ENCODE measurements at regions not wholly inside any gene's neighbourhood (a gene's known extent, or its start where the extent isn't known, plus 50 kb on each side); places are given as distances from the start of the nearest gene placed in this dataset.
A peak's percentile ranks its signal among the peaks of the same experiment; 100 is the strongest.

DNA sequence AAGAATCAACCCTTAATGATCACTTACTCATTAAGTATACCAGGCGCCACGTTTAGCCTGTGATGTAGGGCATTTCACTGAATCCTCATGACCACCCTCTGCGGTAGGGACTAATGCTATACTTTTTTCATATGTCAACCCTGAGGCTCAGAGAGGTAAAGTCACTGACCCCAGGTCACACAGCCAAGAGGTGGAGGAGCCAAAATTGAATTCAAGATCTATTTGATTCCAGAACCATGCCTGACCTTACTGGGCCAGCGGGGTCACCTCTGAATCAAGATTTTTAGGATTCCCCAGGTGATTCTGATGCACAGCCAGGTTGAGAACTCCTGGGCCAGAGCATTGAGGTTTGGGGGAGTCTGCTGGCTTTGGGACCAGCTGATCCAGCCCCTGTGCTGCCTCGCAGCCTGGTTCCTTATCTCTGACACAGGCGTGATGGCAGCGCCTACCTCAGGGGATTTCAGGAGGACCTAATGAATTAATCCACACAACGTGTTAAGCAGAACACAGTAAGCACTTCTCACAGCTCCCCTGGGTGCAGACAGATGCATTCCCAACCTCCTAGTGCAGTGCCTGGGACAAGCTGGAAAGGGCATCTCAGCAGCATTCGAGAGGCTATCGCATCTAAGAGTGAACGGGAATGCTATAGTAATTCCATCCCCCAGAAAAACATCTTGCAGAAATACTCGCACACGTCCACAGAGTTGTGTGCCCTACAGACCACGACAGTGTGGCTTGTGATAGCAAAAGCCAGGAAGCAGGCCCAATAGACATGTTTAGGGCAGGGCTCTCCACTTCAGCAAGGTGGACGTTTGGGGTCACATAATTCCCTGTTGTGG, 101.4 kb upstream of the PTPN1 start:
- no peaks in the 10 kb centered on the region for H3K9me3 ChIP-seq (ENCODE audit: control insufficient read depth, low read length)
- H3K9ac ChIP-seq: no peak overlapping the region
- H3K4me1 ChIP-seq: peaks cover 6% of the 10 kb centered on the region
- no peaks in the 10 kb centered on the region for H3K79me2 ChIP-seq
- TF ChIP-seq, protein P1, sequence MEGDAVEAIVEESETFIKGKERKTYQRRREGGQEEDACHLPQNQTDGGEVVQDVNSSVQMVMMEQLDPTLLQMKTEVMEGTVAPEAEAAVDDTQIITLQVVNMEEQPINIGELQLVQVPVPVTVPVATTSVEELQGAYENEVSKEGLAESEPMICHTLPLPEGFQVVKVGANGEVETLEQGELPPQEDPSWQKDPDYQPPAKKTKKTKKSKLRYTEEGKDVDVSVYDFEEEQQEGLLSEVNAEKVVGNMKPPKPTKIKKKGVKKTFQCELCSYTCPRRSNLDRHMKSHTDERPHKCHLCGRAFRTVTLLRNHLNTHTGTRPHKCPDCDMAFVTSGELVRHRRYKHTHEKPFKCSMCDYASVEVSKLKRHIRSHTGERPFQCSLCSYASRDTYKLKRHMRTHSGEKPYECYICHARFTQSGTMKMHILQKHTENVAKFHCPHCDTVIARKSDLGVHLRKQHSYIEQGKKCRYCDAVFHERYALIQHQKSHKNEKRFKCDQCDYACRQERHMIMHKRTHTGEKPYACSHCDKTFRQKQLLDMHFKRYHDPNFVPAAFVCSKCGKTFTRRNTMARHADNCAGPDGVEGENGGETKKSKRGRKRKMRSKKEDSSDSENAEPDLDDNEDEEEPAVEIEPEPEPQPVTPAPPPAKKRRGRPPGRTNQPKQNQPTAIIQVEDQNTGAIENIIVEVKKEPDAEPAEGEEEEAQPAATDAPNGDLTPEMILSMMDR (IDR thresholded peaks at IDR 0.05): no peak
- no peak overlapping the region for H3K4me3 ChIP-seq (ENCODE audit: low read depth, low read length)
- H3K36me3 ChIP-seq (ENCODE audit: control insufficient read depth, insufficient read depth, low read length): no peaks in the 10 kb centered on the region
- H3K27ac ChIP-seq: no peak overlapping the region
- no peak overlapping the region for H2AFZ ChIP-seq
- no peaks in the 10 kb centered on the region for H3K27me3 ChIP-seq (ENCODE audit: control insufficient read depth, insufficient read depth, low read length)
- no peak overlapping the region for H3K4me2 ChIP-seq (ENCODE audit: low read length)

DNA sequence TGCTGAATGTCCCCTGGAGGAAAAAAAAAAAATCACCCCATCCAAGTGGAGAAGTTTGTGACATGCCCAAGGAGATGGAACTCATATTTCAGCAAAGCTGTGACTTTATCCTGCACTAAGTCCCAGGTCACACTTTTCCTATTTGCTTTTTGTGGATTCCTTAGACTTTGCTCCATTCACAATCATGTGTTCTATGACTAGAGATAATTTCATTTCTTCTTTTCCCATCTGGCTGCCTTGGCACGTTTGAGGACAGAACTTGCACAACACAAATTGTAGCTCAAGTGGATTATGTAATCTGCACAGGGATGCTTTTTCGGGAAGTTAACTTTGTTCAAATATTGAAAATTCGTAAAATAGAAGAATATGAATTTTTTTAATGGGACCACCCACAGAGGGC, 100.7 kb upstream of the PTPN1 start:
- H3K9ac ChIP-seq: no peak overlapping the region
- H3K36me3 ChIP-seq (ENCODE audit: control insufficient read depth, insufficient read depth, low read length): no peaks in the 10 kb centered on the region
- TF ChIP-seq, protein P1 (IDR thresholded peaks at IDR 0.05): no peak
- H3K27ac ChIP-seq: no peak overlapping the region
- H3K4me1 ChIP-seq: peaks cover 2% of the 10 kb centered on the region
- no peak overlapping the region for H3K4me3 ChIP-seq (ENCODE audit: low read depth, low read length)
- no peaks in the 10 kb centered on the region for H3K27me3 ChIP-seq (ENCODE audit: control insufficient read depth, insufficient read depth, low read length)
- H3K9me3 ChIP-seq (ENCODE audit: control insufficient read depth, low read length): no peaks in the 10 kb centered on the region
- no peaks in the 10 kb centered on the region for H3K79me2 ChIP-seq
- H3K4me2 ChIP-seq (ENCODE audit: low read length): no peak overlapping the region
- no peak overlapping the region for H2AFZ ChIP-seq

DNA sequence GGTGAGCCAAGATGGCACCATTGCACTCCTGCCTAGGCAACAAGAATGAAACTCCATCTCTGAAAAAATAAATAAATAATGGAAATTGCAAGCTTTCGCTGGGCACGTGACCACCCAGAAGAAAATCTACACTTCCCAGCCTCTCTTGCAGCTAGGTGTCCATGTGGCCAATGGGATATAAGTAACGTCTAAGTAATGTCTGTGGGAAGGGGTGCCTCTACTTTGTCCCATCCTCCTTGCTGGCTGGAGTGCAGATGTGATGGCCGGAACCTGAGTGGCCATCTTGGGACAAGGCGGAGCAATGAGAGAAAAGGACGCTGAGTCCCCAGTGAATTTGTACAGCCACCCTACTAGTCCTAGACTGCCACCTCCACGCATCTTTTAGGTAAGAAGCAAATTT, 99.8 kb upstream of the PTPN1 start:
- H3K4me3 ChIP-seq (ENCODE audit: low read depth, low read length): no peak overlapping the region
- no peaks in the 10 kb centered on the region for H3K79me2 ChIP-seq
- peaks cover 10% of the 10 kb centered on the region for H3K4me1 ChIP-seq
- TF ChIP-seq, protein P1 (IDR thresholded peaks at IDR 0.05): no peak
- H3K4me2 ChIP-seq (ENCODE audit: low read length): no peak overlapping the region
- no peak overlapping the region for H3K9ac ChIP-seq
- H3K27ac ChIP-seq: peak overlapping the region; percentile 19
- H2AFZ ChIP-seq: no peak overlapping the region
- no peaks in the 10 kb centered on the region for H3K9me3 ChIP-seq (ENCODE audit: control insufficient read depth, low read length)
- no peaks in the 10 kb centered on the region for H3K36me3 ChIP-seq (ENCODE audit: control insufficient read depth, insufficient read depth, low read length)
- H3K27me3 ChIP-seq (ENCODE audit: control insufficient read depth, insufficient read depth, low read length): no peaks in the 10 kb centered on the region

DNA sequence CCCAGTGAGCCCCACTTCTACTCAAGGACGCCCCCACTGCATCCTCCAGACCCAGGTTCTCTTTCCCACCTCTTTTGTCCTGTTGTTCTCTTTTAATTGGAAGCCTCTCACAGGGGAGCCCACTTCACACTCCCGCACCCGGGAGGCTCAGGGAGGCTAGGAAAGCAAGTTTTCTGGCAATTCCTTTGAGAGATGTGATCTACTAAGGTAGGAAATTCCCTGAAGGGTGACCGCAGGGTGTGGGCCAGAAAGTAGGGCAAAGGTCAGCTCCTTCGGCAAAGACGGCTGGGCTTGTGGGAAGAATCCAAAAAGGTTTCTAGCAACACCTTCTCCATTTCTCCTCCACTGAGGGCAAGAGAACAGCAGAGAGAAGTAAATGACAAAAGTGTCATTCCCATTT, 98.1 kb upstream of the PTPN1 start:
- Histone ChIP-seq H3K36me3 (ENCODE audit: control insufficient read depth, insufficient read depth, low read length) (no peaks in the 10 kb centered on the region), H3K79me2 (no peaks in the 10 kb centered on the region), H3K4me1 (peaks cover 16% of the 10 kb centered on the region), H3K9ac (no peak overlapping the region), H3K27me3 (ENCODE audit: control insufficient read depth, insufficient read depth, low read length) (no peaks in the 10 kb centered on the region), H3K9me3 (ENCODE audit: control insufficient read depth, low read length) (no peaks in the 10 kb centered on the region), H3K27ac (no peak overlapping the region), H3K4me2 (ENCODE audit: low read length) (no peak overlapping the region), H3K4me3 (ENCODE audit: low read depth, low read length) (no peak overlapping the region), H2AFZ (no peak overlapping the region)
- TF ChIP-seq, protein P1 (IDR thresholded peaks at IDR 0.05): no peak

DNA sequence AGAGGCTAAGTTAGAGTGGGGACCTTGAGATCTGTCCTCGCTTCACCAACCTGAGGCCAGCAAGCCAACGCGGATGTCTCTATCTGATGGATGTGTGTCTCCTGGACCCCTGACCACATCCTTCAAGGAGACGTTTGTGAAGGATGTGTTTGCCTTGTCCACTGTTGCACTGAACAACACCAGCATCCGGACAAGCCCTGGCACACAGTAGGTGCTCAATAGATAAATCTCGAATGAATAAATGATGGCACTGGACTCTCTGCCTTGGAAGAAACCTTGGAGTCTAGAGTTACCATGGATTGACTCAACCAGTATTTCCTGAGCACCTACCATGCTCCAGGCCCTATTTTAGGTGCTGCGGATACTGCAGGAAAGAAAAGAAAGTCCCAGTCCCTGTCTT, 97.7 kb upstream of the PTPN1 start:
- H3K4me1 ChIP-seq: peaks cover 16% of the 10 kb centered on the region
- no peak overlapping the region for H2AFZ ChIP-seq

More for the DNA sequence above, 97.7 kb upstream of the PTPN1 start:
- Histone ChIP-seq H3K9ac (no peak overlapping the region), H3K4me3 (ENCODE audit: low read depth, low read length) (no peak overlapping the region), H3K27ac (no peak overlapping the region), H3K4me2 (ENCODE audit: low read length) (no peak overlapping the region), H3K79me2 (no peaks in the 10 kb centered on the region), H3K36me3 (ENCODE audit: control insufficient read depth, insufficient read depth, low read length) (no peaks in the 10 kb centered on the region), H3K27me3 (ENCODE audit: control insufficient read depth, insufficient read depth, low read length) (no peaks in the 10 kb centered on the region), H3K9me3 (ENCODE audit: control insufficient read depth, low read length) (no peaks in the 10 kb centered on the region)
- TF ChIP-seq, protein P1 (IDR thresholded peaks at IDR 0.05): no peak

Data from parathyroid adenoma (tissue), 2 donors.